ENCODE measurements at regions not wholly inside any gene's neighbourhood (a gene's known extent, or its start where the extent isn't known, plus 50 kb on each side); places are given as distances from the start of the nearest gene placed in this dataset.
"Not testable (repeated sequence)": the region's sequence is repeated elsewhere in the genome, so short reads cannot be mapped to it uniquely, and the experiment has no call there.

GRCh38 chr1:73766786-73767348 is 431.1 kb downstream of the LRRIQ3 start:
- DNase-seq: no peak

- DNase-seq: no peak
Measured at GRCh38 chr1:73765551-73766233, 432.3 kb downstream of the LRRIQ3 start.

- no peak for DNase-seq
Measured at GRCh38 chr1:73761559-73761958, 436.4 kb downstream of the LRRIQ3 start.

- DNase-seq: no peak
Measured at GRCh38 chr1:73759011-73759410, 439.0 kb downstream of the LRRIQ3 start.

- no peak for DNase-seq
Measured at GRCh38 chr1:73756817-73757216, 441.2 kb downstream of the LRRIQ3 start.

- no peak for DNase-seq
Measured at GRCh38 chr1:73755649-73756048, 442.3 kb downstream of the LRRIQ3 start.

DNA sequence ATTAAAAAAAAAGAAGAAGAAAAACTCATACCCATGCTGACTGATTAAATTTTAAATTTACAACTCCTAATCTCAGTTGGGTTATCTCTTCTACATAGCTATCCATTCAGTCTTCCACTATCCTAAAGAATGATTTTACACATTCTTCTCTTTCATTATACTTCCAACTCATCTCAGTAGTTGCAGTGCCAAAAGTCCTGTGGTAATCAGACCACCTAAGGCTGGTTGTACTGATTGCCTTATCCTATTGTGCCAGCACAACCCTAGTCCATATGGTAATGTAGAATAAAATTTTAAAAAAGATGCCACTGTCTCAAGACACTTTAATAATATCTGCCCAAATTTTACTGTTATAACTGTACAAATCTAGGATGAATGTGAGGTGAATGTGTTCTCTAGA is 448.0 kb downstream of the LRRIQ3 start:
- DNase-seq: no peak

GRCh38 chr1:73744985-73745384 is 453.0 kb downstream of the LRRIQ3 start:
- DNase-seq: no peak

DNA sequence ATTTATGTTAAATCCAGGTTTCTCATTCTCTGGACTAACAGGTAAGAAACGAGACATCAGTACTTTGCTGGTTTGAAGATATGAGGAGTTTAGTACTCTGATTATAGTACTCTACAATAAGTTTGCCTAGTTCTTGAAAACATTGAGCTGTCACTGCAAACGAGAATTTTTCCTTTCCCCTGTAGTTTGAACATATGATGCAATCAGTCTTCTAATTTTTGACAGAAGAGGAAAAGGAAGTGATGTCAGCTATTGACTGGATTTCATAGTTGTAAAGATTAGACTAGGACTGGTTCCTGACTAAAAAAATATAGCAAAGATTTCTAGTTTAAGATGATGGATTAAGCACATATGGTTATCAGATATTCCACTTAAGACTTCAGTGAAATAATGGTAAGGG is 461.9 kb downstream of the LRRIQ3 start:
- DNase-seq: no peak

DNA sequence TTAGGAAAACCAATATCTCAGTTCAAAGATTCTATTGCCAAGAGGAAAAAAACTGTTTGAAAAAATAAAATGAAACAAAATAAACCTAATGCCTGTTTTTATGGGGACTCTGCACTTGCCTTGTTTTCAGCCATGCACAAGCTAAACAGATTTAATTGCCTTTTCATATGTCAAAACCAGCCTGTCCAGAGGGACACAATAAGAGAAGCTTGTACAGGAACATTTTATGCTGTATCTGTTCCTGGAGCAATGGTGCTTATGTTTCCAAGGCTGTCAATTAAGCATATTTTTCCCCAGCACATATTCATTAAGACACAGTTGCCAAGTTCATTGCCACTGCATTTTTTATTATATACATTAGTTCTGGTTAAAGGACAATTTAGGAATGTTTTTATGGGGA is 470.9 kb downstream of the LRRIQ3 start:
- DNase-seq: no peak

DNA sequence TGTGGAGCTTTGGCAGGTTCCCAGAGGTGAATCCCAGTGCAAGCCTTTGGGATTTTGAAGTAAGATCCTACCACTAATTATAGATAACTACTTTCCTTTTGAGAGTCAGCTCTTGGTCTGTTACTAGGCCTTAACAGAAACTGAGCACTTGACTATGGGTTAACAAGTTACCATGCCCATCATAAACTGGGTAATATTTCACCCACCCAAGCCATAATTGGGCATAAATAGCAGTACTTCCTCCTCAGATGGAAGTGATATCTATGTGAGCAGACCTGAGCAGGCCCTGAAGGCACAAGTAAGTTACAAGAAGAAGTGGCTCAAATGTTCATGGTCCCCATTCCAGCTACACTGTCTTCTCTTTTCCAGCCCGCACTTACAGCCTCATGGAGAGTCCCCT is 475.9 kb downstream of the LRRIQ3 start:
- no peak for DNase-seq

- DNase-seq: no peak
Measured at GRCh38 chr1:73717976-73718375, 480.0 kb downstream of the LRRIQ3 start.

- DNase-seq: no peak
Measured at GRCh38 chr1:73711089-73711488, 486.9 kb downstream of the LRRIQ3 start.

GRCh38 chr1:73701826-73702225 is 496.1 kb downstream of the LRRIQ3 start:
- DNase-seq: no peak

GRCh38 chr1:73676186-73676585 is 521.8 kb downstream of the LRRIQ3 start:
- no peak for DNase-seq

- DNase-seq: no peak
Measured at GRCh38 chr1:73674945-73675561, 522.9 kb downstream of the LRRIQ3 start.

DNA sequence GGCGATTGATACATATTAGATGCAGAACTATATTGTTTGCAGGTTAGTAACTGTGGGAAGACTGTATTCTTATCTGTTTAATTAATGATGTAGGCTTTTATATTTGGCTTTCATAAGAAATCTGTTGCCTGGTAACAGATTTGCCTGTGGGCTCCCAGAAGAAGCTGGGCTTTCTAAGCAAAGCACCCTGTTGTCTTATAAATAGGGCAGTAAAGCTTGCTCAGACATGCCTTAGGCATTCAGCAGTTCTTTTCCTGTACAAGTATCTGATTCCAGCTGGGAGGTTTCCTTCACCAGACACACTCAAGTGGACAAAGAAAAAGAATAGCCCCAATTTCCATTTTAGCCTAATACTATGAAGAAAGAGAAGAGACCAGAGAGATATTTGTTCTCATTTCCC is 524.0 kb downstream of the LRRIQ3 start:
- DNase-seq: no peak

GRCh38 chr1:73671530-73671929 is 526.4 kb downstream of the LRRIQ3 start:
- DNase-seq: no peak

GRCh38 chr1:73667959-73668358 is 530.0 kb downstream of the LRRIQ3 start:
- DNase-seq: not testable (repeated sequence)

GRCh38 chr1:73662526-73662925 is 535.5 kb downstream of the LRRIQ3 start:
- no peak for DNase-seq

DNA sequence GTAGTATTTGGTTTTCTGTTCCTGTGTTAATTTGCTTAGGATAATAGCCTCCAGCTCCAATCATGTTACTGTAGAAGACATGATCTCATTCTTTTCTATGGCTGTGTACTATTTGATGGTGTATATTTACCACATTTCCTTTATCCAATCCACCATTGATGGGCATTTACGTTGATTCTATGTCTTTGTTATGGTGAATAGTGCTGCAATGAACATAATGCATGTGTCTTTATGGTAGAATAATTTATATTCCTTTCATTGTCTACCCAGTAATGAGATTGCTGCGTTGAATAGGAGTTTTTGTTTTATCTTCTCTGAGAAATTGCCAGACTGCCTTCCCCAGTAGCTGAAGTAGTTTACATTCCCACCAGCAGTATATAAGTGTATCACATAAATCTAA is 538.8 kb downstream of the LRRIQ3 start:
- DNase-seq: no peak

DNA sequence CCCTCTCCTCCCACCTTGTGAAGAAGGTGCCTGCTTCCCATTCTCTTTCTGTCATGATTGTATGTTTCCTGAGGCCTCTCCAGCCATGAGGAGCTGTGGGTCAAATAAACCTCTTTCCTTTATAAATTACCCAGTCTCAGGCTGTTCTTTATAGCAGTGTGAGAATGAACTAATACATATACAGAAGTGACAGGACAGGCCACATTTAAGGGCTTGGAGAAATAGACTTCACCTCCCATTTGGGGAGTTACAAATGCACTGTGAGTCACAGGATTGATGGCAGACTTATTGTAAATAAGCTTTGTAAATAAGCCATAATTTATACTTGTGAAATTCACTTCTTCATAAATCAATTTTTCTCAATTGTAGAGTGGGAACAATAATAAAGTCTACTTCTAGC is 543.3 kb downstream of the LRRIQ3 start:
- no peak for DNase-seq

GRCh38 chr1:73644198-73644597 is 553.8 kb downstream of the LRRIQ3 start:
- no peak for DNase-seq

- no peak for DNase-seq
Measured at GRCh38 chr1:73639494-73639893, 558.5 kb downstream of the LRRIQ3 start.

GRCh38 chr1:73637264-73637663 is 560.7 kb downstream of the LRRIQ3 start:
- DNase-seq: no peak

Data from femur (tissue), 1 donor.